HCT116 (cell line): ENCODE measurements at regions not wholly inside any gene's neighbourhood (a gene's known extent, or its start where the extent isn't known, plus 50 kb on each side); places are given as distances from the start of the nearest gene placed in this dataset.

Source experiments
- ATAC-seq: fragments of 200-7000 bp; cut with Tn5 transposase; 2 replicates; pipeline ENCODE4 v1.9.1; 2020; ENCODE audit warnings: mild to moderate bottlenecking, moderate library complexity
- BruUV-seq: library from RNA; stranded (reverse); fragments of 400-500 nt; replicated peaks from 2 replicates; lab custom pipeline; 2021; lab: Mats Ljungman, UMichigan
- CTCF ChIA-PET: fragments of 300-600 bp; sonication (Branson Sonifier 250); formaldehyde crosslinking; loops from one replicate; lab custom pipeline; 2021; ENCODE audit warnings: antibody characterized with exemption; lab: Charles Lee
- POLR2A ChIA-PET: fragments of 300-600, 350-600 bp; sonication (Branson Sonifier 250); formaldehyde crosslinking; loops from one replicate; lab custom pipeline; 2021; ENCODE audit warnings: antibody characterized with exemption; lab: Charles Lee
- RAD21 ChIA-PET, 2 experiments: fragments of 300-600 bp; sonication (Branson Sonifier 250); formaldehyde crosslinking; loops; one replicate each; lab custom pipeline; 2023; ENCODE audit warnings: low total read pairs in 2 of 2; ENCODE audit not compliant: uncharacterized antibody in 2 of 2, unreplicated experiment in 2 of 2, low non-redundant PET in 1 of 2; lab: Charles Lee
- DNase-seq: peaks from one replicate; pipeline ENCODE4 v3.0.0-alpha.2; 2010; ENCODE audit warnings: low read depth, low spot score
- H2AFZ ChIP-seq: fragments of 200-600 bp; shearing (Covaris generic), sonication (generic); 2 replicates; pipeline ENCODE4 v1.6.1; 2017; ENCODE audit warnings: low read depth, mixed run types, mixed read lengths, antibody characterized with exemption, low read length; ENCODE audit not compliant: poor library complexity, severe bottlenecking
- H3K27ac ChIP-seq: 2 replicates; pipeline ENCODE4 v1.5.1; 2012; ENCODE audit warnings: low read depth, low read length
- H3K27me3 ChIP-seq: fragments of 200-600 bp; sonication (generic); 2 replicates; pipeline ENCODE4 v1.6.1; 2016; ENCODE audit warnings: mixed run types, low read length, mixed read lengths; ENCODE audit not compliant: insufficient read depth
- H3K36me3 ChIP-seq, 2 experiments: fragments of 200-500 bp in 1 of 2; fragments of 200-600 bp in 1 of 2; sonication (Bioruptor generic) in 1 of 2; sonication (generic) in 1 of 2; 2 replicates each; pipeline versions ENCODE4 v1.5.1 to v1.6.1; 2014 to 2016; ENCODE audit warnings: low read length in 2 of 2, inconsistent platforms in 1 of 2, mixed read lengths in 1 of 2, mixed run types in 1 of 2; ENCODE audit not compliant: insufficient read depth in 2 of 2, control insufficient read depth in 1 of 2
- H3K4me1 ChIP-seq, 2 experiments: fragments of 200-600 bp in 1 of 2; sonication (generic) in 1 of 2; 2 replicates each; pipeline versions ENCODE4 v1.5.1 to v1.6.1; 2012 to 2017; ENCODE audit warnings: low read length in 2 of 2, inconsistent platforms in 1 of 2, mild to moderate bottlenecking in 1 of 2, mixed read lengths in 1 of 2, mixed run types in 1 of 2, moderate library complexity in 1 of 2; ENCODE audit not compliant: insufficient read depth in 2 of 2, control insufficient read depth in 1 of 2
- H3K4me2 ChIP-seq: fragments of 200-600 bp; sonication (generic); 2 replicates; pipeline ENCODE4 v1.6.1; 2017; ENCODE audit warnings: mixed run types, low read length, mixed read lengths
- H3K4me3 ChIP-seq, 2 experiments: fragments of 200-600 bp in 1 of 2; sonication (generic) in 1 of 2; replicated peaks in 1 of 2; 2 replicates each; pipeline ENCODE4 v1.5.1; 2011 to 2016; ENCODE audit warnings: low read length in 2 of 2, control low read depth in 1 of 2, low read depth in 1 of 2, mild to moderate bottlenecking in 1 of 2, mixed read lengths in 1 of 2, mixed run types in 1 of 2
- H3K79me2 ChIP-seq: fragments of 200-600 bp; sonication (generic); 2 replicates; pipeline ENCODE4 v1.6.1; 2017; ENCODE audit warnings: mild to moderate bottlenecking, mixed run types, low read length, moderate library complexity, mixed read lengths; ENCODE audit not compliant: insufficient read depth
- H3K9ac ChIP-seq: fragments of 200-600 bp; sonication (generic); 2 replicates; pipeline ENCODE4 v1.6.1; 2016; ENCODE audit warnings: low read length, mixed read lengths
- H3K9me2 ChIP-seq: fragments of 200-600 bp; sonication (generic), shearing (Covaris generic); 2 replicates; pipeline ENCODE4 v1.6.1; 2017; ENCODE audit warnings: mixed run types, mild to moderate bottlenecking, moderate library complexity; ENCODE audit not compliant: insufficient read depth
- H3K9me3 ChIP-seq, 2 experiments: fragments of 200-500 bp in 1 of 2; fragments of 200-600 bp in 1 of 2; sonication (Bioruptor generic) in 1 of 2; sonication (generic) in 1 of 2; 2 replicates each; pipeline ENCODE4 v1.6.1; 2014 to 2017; ENCODE audit warnings: low read length in 2 of 2, mixed read lengths in 2 of 2, inconsistent platforms in 1 of 2, low read depth in 1 of 2, mild to moderate bottlenecking in 1 of 2, mixed run types in 1 of 2, moderate library complexity in 1 of 2; ENCODE audit not compliant: control insufficient read depth in 1 of 2, insufficient read depth in 1 of 2
- H4K20me1 ChIP-seq: fragments of 200-600 bp; sonication (generic), shearing (Covaris generic); 2 replicates; pipeline ENCODE4 v1.6.1; 2017; ENCODE audit warnings: mixed run types, mild to moderate bottlenecking, moderate library complexity; ENCODE audit not compliant: insufficient read depth
- ATF3 ChIP-seq: IDR thresholded peaks from 2 replicates; pipeline ENCODE4 v1.6.1; 2012
- CBX3 ChIP-seq: IDR thresholded peaks from 2 replicates; pipeline ENCODE4 v1.6.1; 2012; ENCODE audit warnings: low read depth
- CEBPB ChIP-seq: IDR thresholded peaks from 2 replicates; pipeline ENCODE4 v1.6.1; 2012; ENCODE audit warnings: low read depth
- ELF1 ChIP-seq: IDR thresholded peaks from 2 replicates; pipeline ENCODE4 v1.6.1; 2012; ENCODE audit warnings: low read depth, borderline replicate concordance
- EZH2 ChIP-seq: fragments of 200-600 bp; sonication (generic); IDR thresholded peaks from 2 replicates; pipeline ENCODE4 v1.6.1; 2017; ENCODE audit warnings: antibody characterized with exemption, mixed run types
- FOSL1 ChIP-seq: IDR thresholded peaks from 2 replicates; pipeline ENCODE4 v1.6.1; 2012; ENCODE audit warnings: low read depth
- POLR2A ChIP-seq: IDR thresholded peaks from 2 replicates; pipeline ENCODE4 v1.7.0; 2011; ENCODE audit warnings: borderline replicate concordance; ENCODE audit not compliant: insufficient read depth, insufficient read length; ENCODE audit errors: extremely low read depth
- REST ChIP-seq: IDR thresholded peaks from 2 replicates; pipeline ENCODE4 v1.6.1; 2012; ENCODE audit warnings: low read depth
- SP1 ChIP-seq: IDR thresholded peaks from 2 replicates; pipeline ENCODE4 v1.6.1; 2012; ENCODE audit warnings: low read depth
- SRF ChIP-seq: IDR thresholded peaks from 2 replicates; pipeline ENCODE4 v1.6.1; 2012; ENCODE audit warnings: low read depth
- YY1 ChIP-seq: IDR thresholded peaks from 2 replicates; pipeline ENCODE4 v1.6.1; 2011; ENCODE audit warnings: low read length, low read depth, moderate library complexity, mild to moderate bottlenecking; ENCODE audit not compliant: insufficient replicate concordance; ENCODE audit errors: extremely low read depth
- ZFX ChIP-seq: fragments of 450-650 bp; IDR thresholded peaks from 2 replicates; pipeline ENCODE4 v1.6.1; 2017
- ZNF274 ChIP-seq: fragments of 200-500 bp; sonication (Bioruptor generic); IDR thresholded peaks from 2 replicates; pipeline ENCODE4 v1.6.1; 2014; ENCODE audit warnings: mild to moderate bottlenecking, low read depth, low read length, inconsistent platforms
- intact Hi-C: fragments of 100-400 bp; cut with micrococcal nuclease; formaldehyde crosslinking; loops from 2 replicates; pipeline ENCODE4 v1.10.0; 2022
- TF ChIP-seq, protein P1 (sequence below), 3 experiments: fragments of 200-600 bp in 1 of 3; sonication (generic) in 1 of 3; IDR thresholded peaks in 2 of 3; conservative IDR thresholded peaks in 1 of 3; 2 replicates each; pipeline ENCODE4 v1.5.1; 2012 to 2017; ENCODE audit warnings: low read depth in 2 of 3, low read length in 2 of 3, antibody characterized with exemption in 1 of 3, borderline replicate concordance in 1 of 3, control low read depth in 1 of 3, mild to moderate bottlenecking in 1 of 3, mixed read lengths in 1 of 3, mixed run types in 1 of 3, moderate library complexity in 1 of 3; ENCODE audit not compliant: insufficient read depth in 1 of 3
- TF ChIP-seq, protein P2 (sequence below): IDR thresholded peaks from 2 replicates; pipeline ENCODE4 v1.6.1; 2011; ENCODE audit warnings: mild to moderate bottlenecking, low read length, moderate library complexity; ENCODE audit not compliant: insufficient replicate concordance; ENCODE audit errors: extremely low read depth

- ChIA-PET CTCF (no interaction called here), POLR2A (no interaction called here)
Observed at GRCh38 chr13:99873832-99874430, 97.6 kb downstream of the ZIC5 start.

More at GRCh38 chr13:99873832-99874430, 97.6 kb downstream of the ZIC5 start:
- no peak for ATAC-seq
- Histone ChIP-seq H2AFZ (no peak overlapping the region), H3K36me3 (no peaks in the 10 kb centered on the region), H3K27me3 (no peaks in the 10 kb centered on the region), H4K20me1 (no peaks in the 10 kb centered on the region), H3K4me3 (no peak overlapping the region), H3K4me1 (no peaks in the 10 kb centered on the region), H3K9me3 (no peaks in the 10 kb centered on the region), H3K4me2 (no peak overlapping the region), H3K27ac (no peak overlapping the region), H3K9ac (no peak overlapping the region), H3K9me2 (no peaks in the 10 kb centered on the region), H3K79me2 (no peaks in the 10 kb centered on the region)
- no peak for TF ChIP-seq ELF1
- no peak for TF ChIP-seq ATF3
- TF ChIP-seq FOSL1, result no peak
- TF ChIP-seq, protein P1, sequence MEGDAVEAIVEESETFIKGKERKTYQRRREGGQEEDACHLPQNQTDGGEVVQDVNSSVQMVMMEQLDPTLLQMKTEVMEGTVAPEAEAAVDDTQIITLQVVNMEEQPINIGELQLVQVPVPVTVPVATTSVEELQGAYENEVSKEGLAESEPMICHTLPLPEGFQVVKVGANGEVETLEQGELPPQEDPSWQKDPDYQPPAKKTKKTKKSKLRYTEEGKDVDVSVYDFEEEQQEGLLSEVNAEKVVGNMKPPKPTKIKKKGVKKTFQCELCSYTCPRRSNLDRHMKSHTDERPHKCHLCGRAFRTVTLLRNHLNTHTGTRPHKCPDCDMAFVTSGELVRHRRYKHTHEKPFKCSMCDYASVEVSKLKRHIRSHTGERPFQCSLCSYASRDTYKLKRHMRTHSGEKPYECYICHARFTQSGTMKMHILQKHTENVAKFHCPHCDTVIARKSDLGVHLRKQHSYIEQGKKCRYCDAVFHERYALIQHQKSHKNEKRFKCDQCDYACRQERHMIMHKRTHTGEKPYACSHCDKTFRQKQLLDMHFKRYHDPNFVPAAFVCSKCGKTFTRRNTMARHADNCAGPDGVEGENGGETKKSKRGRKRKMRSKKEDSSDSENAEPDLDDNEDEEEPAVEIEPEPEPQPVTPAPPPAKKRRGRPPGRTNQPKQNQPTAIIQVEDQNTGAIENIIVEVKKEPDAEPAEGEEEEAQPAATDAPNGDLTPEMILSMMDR (IDR thresholded peaks at IDR 0.05 in 2 of 3, conservative IDR thresholded peaks at IDR 0.05 in 1 of 3; ENCODE audit: borderline replicate concordance in 1 of 3, insufficient read depth in 1 of 3, low read depth in 2 of 3, low read length in 2 of 3), result no peak
- TF ChIP-seq ZFX, result no peak
- no peak for TF ChIP-seq REST
- no peak for TF ChIP-seq EZH2
- TF ChIP-seq POLR2A, result no peak
- no peak for TF ChIP-seq CEBPB
- no peak for TF ChIP-seq YY1
- TF ChIP-seq SP1, result no peak
- TF ChIP-seq SRF, result no peak
- no peak for TF ChIP-seq CBX3
- no peak for TF ChIP-seq ZNF274
- TF ChIP-seq, protein P2, sequence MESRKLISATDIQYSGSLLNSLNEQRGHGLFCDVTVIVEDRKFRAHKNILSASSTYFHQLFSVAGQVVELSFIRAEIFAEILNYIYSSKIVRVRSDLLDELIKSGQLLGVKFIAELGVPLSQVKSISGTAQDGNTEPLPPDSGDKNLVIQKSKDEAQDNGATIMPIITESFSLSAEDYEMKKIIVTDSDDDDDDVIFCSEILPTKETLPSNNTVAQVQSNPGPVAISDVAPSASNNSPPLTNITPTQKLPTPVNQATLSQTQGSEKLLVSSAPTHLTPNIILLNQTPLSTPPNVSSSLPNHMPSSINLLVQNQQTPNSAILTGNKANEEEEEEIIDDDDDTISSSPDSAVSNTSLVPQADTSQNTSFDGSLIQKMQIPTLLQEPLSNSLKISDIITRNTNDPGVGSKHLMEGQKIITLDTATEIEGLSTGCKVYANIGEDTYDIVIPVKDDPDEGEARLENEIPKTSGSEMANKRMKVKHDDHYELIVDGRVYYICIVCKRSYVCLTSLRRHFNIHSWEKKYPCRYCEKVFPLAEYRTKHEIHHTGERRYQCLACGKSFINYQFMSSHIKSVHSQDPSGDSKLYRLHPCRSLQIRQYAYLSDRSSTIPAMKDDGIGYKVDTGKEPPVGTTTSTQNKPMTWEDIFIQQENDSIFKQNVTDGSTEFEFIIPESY, result no peak
- no peak for DNase-seq
- BruUV-seq, result no TSS peak
- intact Hi-C loops, result no loop called here
- RAD21 ChIA-PET, result no interaction called here
